GM18951 (cell line): ENCODE measurements at regions not wholly inside any gene's neighbourhood (a gene's known extent, or its start where the extent isn't known, plus 50 kb on each side); places are given as distances from the start of the nearest gene placed in this dataset.

Experiments used
- POLR2A ChIP-seq: IDR thresholded peaks from 4 replicates; pipeline ENCODE4 v1.6.1; 2011; ENCODE audit warnings: mild to moderate bottlenecking; ENCODE audit not compliant: insufficient read length, insufficient read depth; ENCODE audit errors: extremely low read depth
- in situ Hi-C: fragments of 300-500 bp; cut with MboI; formaldehyde crosslinking; loops from one replicate; pipeline ENCODE4 v1.12.0; 2022; ENCODE audit warnings: low sequenced_read_pairs, mixed read lengths, inconsistent platforms; ENCODE audit not compliant: unreplicated experiment

DNA sequence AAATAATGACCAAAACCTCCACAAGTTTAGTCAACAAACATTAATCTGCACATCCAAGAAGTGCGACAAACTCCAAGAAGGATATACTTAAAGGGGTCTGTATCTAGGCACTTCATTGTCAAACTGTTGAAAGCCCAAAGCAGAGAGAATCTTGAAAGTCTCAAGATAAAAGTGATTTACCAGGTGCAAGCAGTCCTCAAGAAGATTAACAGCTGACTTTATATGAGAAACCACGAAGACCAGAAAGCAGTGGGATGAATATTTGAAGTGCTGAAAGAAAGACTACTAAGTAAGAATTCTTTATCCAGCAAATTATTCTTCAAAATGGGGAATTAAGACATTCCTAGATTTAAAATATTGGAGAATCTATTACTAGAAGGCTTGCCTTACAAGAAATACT, 58.4 kb upstream of the BLCAP start:
- in situ Hi-C loops: no loop called here
- no peak for TF ChIP-seq POLR2A

DNA sequence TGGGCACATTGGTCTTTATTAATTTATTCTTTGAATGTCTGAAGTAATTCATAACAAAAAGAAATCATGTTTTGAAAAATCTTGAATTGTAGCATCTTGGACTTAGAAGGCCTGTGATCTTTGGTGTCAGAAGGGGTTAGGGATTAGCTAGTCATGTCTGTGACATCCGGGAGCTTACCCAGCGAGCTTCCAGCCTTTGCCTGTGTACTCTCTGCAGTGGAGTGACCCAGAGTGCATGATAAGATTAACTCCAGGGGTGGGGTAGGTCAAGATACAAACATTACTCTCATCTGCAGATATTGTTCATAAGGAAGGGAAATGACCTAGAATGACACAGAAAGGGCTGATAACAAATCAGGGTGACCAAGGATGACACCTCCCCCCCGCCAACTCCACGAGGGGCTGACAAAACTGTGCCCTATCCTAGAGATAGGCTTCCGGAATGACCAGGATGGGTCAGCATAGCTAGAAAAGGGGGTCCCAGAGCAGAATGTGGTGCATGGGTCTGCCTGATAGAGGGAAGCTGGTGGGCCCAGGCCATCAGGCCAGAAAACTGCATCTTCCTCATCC, 56.6 kb upstream of the BLCAP start:
- in situ Hi-C loops: no loop called here
- no peak for TF ChIP-seq POLR2A

DNA sequence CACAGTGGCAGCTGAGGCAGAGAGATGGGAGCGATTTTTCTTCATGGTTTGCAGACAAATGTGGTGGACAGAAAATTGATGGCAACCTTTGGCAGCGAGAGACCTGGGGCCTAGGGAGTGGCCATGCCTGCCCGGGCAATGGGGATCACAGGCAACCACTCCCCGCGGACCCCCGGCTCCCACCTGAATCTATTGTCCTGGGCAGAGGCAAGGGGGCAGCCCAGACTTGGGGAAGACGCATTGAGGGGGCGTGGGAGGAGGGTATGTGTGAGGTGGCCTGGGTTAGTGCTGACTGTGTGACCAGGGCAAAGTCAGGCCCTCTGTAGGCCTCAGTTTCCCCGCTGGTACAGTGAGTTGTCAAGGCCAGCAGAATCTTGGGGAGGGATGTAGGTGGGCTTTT, 53.6 kb upstream of the BLCAP start:
- no peak for TF ChIP-seq POLR2A
- in situ Hi-C loops: no loop called here

DNA sequence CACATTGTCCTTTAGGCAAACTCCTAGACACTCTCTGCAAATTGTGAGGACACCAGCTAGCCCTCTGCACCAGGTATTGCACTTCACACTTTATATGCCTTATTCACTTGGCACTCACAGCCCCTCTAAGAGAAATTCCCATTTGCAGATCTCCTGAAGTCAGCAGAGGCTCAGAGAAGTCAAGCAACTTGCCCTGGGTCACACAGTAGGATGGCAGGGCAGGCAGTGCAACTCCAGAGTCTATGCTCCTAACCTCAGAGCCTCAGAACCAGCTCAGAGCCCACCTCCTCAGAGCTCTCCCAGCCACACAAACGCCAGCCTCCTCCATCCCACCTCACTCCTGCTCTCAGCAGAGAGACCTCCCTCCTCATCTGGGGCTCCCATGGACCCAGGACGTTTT, 52.4 kb upstream of the BLCAP start:
- in situ Hi-C loops: no loop called here
- no peak for TF ChIP-seq POLR2A

GRCh38 chr20:37579106-37579505, 51.4 kb upstream of the BLCAP start:
- in situ Hi-C loops: loop anchor here (10.0 kb wide), 1 partner anchor 406 kb away; no protein-coding TSS in a partner anchor
- TF ChIP-seq POLR2A: no peak

DNA sequence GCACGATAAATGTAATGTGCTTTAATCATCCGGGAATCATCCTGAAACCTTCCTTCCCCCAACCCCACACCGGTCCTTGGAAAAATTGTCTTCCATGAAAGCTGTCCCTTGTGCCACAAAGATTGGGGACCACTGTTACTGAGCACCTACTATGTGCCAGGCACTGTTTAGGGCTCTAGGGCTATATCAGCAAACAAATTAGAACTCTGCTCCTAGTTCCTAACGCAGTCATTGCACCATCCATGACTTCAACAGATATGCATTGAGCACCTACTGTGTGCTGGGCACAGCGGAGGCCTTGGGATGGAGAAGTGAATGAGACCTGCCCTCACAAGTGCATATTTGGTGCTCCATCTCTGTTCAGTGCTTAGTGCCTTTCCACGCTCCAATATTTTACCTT, 50.3 kb upstream of the BLCAP start:
- TF ChIP-seq POLR2A: no peak
- in situ Hi-C loops: loop anchor here (10.0 kb wide), 1 partner anchor 407 kb away; no protein-coding TSS in a partner anchor
